Gastroesophageal sphincter (tissue), 2 donors: ENCODE measurements at regions not wholly inside any gene's neighbourhood (a gene's known extent, or its start where the extent isn't known, plus 50 kb on each side); places are given as distances from the start of the nearest gene placed in this dataset.

Experiments used
- EP300 ChIP-seq: sonication (generic); formaldehyde crosslinking; IDR thresholded peaks from one replicate; pipeline ENCODE4 v1.6.1; 2017; ENCODE audit warnings: antibody characterized with exemption, mild to moderate bottlenecking
- POLR2A ChIP-seq, 2 donors: fragments of 450-650 bp; IDR thresholded peaks; one replicate each; pipeline ENCODE4 v1.6.1; 2017; ENCODE audit warnings: antibody characterized with exemption in 2 of 2, mild to moderate bottlenecking in 2 of 2, moderate library complexity in 1 of 2

DNA sequence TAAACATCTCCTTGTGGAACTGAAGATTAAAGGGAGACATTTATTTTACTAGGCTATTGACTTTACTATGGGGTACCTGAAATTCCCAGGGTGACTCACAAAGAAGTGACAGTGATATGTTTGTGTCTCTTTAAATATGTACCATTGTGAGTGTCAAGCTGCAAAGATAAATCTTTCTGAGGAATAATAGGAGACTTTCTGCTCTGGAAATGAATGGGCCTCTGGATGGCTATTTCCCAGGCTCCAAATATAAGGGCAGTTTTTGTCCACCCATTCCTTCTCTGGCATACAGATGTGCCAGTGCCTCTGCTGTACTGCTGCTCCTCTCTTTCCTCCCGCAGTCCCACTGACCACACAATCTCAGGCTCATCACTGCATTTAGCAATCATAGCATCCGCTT, 586.4 kb upstream of the CNTNAP5 start:
- TF ChIP-seq EP300 (no peak), POLR2A (IDR thresholded peaks at IDR 0.05) (no peak)
